CD4-positive, alpha-beta T cell treated with Interferon gamma for 1 hour (primary cell): ENCODE measurements at regions not wholly inside any gene's neighbourhood (a gene's known extent, or its start where the extent isn't known, plus 50 kb on each side); places are given as distances from the start of the nearest gene placed in this dataset.

Source experiments
- DNase-seq: peaks from one replicate; pipeline ENCODE4 v3.0.0-alpha.2; 2020

- DNase-seq: no peak
These were observed 59.6 kb downstream of the ARL6IP4 start for GRCh38 chr12:123040106-123040505.

- no peak for DNase-seq
These were observed 58.5 kb downstream of the ARL6IP4 start for GRCh38 chr12:123038966-123039365.

GRCh38 chr12:123038486-123038885, 58.0 kb downstream of the ARL6IP4 start:
- DNase-seq: no peak

- DNase-seq: no peak
These were observed 57.3 kb downstream of the ARL6IP4 start for GRCh38 chr12:123037791-123038190.

GRCh38 chr12:123036466-123037285, 56.2 kb downstream of the ARL6IP4 start:
- DNase-seq: no peak

- no peak for DNase-seq
These were observed 55.4 kb downstream of the ARL6IP4 start for GRCh38 chr12:123035841-123036240.

- DNase-seq: no peak
These were observed 54.4 kb downstream of the ARL6IP4 start for GRCh38 chr12:123034865-123035264.

- DNase-seq: no peak
These were observed 53.6 kb downstream of the ARL6IP4 start for GRCh38 chr12:123034022-123034541.

GRCh38 chr12:123033392-123034021, 53.0 kb downstream of the ARL6IP4 start:
- no peak for DNase-seq

- no peak for DNase-seq
These were observed 52.4 kb downstream of the ARL6IP4 start for GRCh38 chr12:123032736-123033391.
